ENCODE measurements at regions not wholly inside any gene's neighbourhood (a gene's known extent, or its start where the extent isn't known, plus 50 kb on each side); places are given as distances from the start of the nearest gene placed in this dataset.
"Not testable (repeated sequence)": the region's sequence is repeated elsewhere in the genome, so short reads cannot be mapped to it uniquely, and the experiment has no call there.

- TF ChIP-seq CTCF (IDR thresholded peaks at IDR 0.05; ENCODE audit: insufficient read depth, missing control alignments), result no peak
- DNase-seq (ENCODE audit: insufficient read length, low spot score), result no peak
- no peak for FAIRE-seq
Measured at GRCh38 chr1:57572016-57572415, 148.2 kb upstream of the DAB1 start.

- DNase-seq (ENCODE audit: insufficient read length, low spot score); FAIRE-seq: not testable (repeated sequence)
Measured at GRCh38 chr1:57558066-57558465, 134.2 kb upstream of the DAB1 start.

- DNase-seq (ENCODE audit: insufficient read length, low spot score), result no peak
- no peak for FAIRE-seq
- TF ChIP-seq CTCF (IDR thresholded peaks at IDR 0.05; ENCODE audit: insufficient read depth, missing control alignments), result no peak
Measured at GRCh38 chr1:57553666-57554065, 129.8 kb upstream of the DAB1 start.

- no peak for DNase-seq (ENCODE audit: insufficient read length, low spot score)
- no peak for FAIRE-seq
- no peak for TF ChIP-seq CTCF (IDR thresholded peaks at IDR 0.05; ENCODE audit: insufficient read depth, missing control alignments)
Measured at GRCh38 chr1:57551476-57551875, 127.6 kb upstream of the DAB1 start.

GRCh38 chr1:57550092-57550491 is 126.2 kb upstream of the DAB1 start:
- no peak for DNase-seq (ENCODE audit: insufficient read length, low spot score)
- FAIRE-seq, result no peak
- no peak for TF ChIP-seq CTCF (IDR thresholded peaks at IDR 0.05; ENCODE audit: insufficient read depth, missing control alignments)

GRCh38 chr1:57549300-57549699 is 125.4 kb upstream of the DAB1 start:
- no peak for FAIRE-seq
- no peak for TF ChIP-seq CTCF (IDR thresholded peaks at IDR 0.05; ENCODE audit: insufficient read depth, missing control alignments)
- no peak for DNase-seq (ENCODE audit: insufficient read length, low spot score)

- no peak for FAIRE-seq
- no peak for DNase-seq (ENCODE audit: insufficient read length, low spot score)
- no peak for TF ChIP-seq CTCF (IDR thresholded peaks at IDR 0.05; ENCODE audit: insufficient read depth, missing control alignments)
Measured at GRCh38 chr1:57546549-57547330, 122.9 kb upstream of the DAB1 start.

Data from D721Med (cell line).